ENCODE measurements at regions not wholly inside any gene's neighbourhood (a gene's known extent, or its start where the extent isn't known, plus 50 kb on each side); places are given as distances from the start of the nearest gene placed in this dataset.

DNA sequence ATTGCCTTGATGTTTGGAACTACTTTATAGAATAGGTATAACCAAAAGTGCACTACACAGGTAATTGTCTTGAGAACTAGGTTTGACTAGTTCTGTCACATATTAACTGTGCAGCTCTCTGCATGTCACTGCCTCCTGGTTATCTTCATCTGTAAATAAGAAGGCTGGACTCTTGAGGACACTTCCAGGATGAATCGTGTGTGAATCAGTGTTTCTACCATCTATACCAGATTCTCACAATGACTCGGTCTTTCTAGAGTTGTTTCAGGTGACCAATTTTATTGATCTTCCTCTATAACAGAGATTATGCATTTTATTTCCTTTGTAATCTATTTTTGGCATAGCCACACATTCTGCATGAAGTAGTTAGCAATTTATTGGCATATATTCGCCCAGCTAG lies 1181.0 kb upstream of the TENM4 start:
- no peaks in the 10 kb centered on the region for H3K36me3 ChIP-seq
- no peak overlapping the region for H3K27ac ChIP-seq
- WGBS, 4 donors = 50 to 69% (median 66%) methylated on average over 3 of the region's 3 CpGs
- ATAC-seq = no peak
- no peak overlapping the region for H3K4me3 ChIP-seq
- intact Hi-C loops (cut with DNase I) = no loop called here
- H3K9me3 ChIP-seq = no peaks in the 10 kb centered on the region
- no peaks in the 10 kb centered on the region for H3K4me1 ChIP-seq
- DNase-seq = no peak
- no peaks in the 10 kb centered on the region for H3K27me3 ChIP-seq
- TF ChIP-seq, protein P1, sequence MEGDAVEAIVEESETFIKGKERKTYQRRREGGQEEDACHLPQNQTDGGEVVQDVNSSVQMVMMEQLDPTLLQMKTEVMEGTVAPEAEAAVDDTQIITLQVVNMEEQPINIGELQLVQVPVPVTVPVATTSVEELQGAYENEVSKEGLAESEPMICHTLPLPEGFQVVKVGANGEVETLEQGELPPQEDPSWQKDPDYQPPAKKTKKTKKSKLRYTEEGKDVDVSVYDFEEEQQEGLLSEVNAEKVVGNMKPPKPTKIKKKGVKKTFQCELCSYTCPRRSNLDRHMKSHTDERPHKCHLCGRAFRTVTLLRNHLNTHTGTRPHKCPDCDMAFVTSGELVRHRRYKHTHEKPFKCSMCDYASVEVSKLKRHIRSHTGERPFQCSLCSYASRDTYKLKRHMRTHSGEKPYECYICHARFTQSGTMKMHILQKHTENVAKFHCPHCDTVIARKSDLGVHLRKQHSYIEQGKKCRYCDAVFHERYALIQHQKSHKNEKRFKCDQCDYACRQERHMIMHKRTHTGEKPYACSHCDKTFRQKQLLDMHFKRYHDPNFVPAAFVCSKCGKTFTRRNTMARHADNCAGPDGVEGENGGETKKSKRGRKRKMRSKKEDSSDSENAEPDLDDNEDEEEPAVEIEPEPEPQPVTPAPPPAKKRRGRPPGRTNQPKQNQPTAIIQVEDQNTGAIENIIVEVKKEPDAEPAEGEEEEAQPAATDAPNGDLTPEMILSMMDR (IDR thresholded peaks at IDR 0.05) = no peak
- no peak for TF ChIP-seq POLR2A (IDR thresholded peaks at IDR 0.05)

DNA sequence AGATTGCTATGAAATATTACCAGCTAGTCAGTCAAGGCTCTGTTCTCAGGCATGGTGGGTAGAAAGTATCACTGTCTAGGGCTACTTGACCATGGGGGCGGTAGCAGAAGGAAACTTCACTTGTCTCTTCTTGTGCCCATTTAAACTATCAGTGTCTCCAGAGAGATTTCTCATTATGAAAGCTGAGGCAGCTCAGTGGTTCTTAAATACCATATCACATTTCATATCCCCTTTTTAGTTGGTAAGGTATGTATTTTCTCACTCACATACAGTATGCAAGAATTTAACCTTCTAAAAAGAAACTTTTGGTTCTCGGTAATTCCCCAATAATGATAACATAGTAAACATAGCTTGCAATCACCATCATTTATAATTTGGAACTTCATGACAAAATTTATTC lies 1180.0 kb upstream of the TENM4 start:
- Histone ChIP-seq H3K9me3 (no peaks in the 10 kb centered on the region), H3K27me3 (no peaks in the 10 kb centered on the region), H3K36me3 (no peaks in the 10 kb centered on the region), H3K27ac (no peak overlapping the region), H3K4me3 (no peak overlapping the region), H3K4me1 (no peaks in the 10 kb centered on the region)
- DNase-seq = no peak
- TF ChIP-seq, protein P1 (IDR thresholded peaks at IDR 0.05) = no peak
- TF ChIP-seq POLR2A (IDR thresholded peaks at IDR 0.05) = no peak
- no peak for ATAC-seq
- intact Hi-C loops (cut with DNase I) = no loop called here
- 90 to 96% (median 93%) methylated on average over 2 of the region's 2 CpGs for WGBS, 4 donors

DNA sequence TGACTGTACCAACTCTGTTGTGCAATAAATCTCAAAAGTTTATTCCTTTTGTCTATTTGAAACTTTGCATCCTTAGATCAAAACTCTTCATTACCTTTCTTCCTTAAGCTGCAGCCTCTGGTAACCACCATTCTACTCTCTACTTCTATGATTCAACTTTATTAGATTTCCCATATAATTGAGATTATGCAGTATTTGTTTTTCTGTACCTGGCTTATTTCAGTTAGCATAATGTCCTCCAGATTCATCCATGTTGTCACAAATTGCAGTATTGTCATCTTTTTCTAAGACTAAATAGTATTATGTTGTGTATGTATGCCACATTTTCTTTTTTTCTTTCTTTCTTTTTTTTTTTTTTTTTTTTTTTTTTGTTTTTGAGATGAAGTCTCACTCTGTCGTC lies 1176.3 kb upstream of the TENM4 start:
- TF ChIP-seq, protein P1 (IDR thresholded peaks at IDR 0.05) = no peak
- WGBS, 4 donors = 88 to 96% (median 91%) methylated on average over 1 of the region's 1 CpG
- H3K36me3 ChIP-seq = no peaks in the 10 kb centered on the region
- H3K4me3 ChIP-seq = no peak overlapping the region
- no peak for ATAC-seq
- no peak for DNase-seq
- no peak overlapping the region for H3K27ac ChIP-seq
- H3K27me3 ChIP-seq = no peaks in the 10 kb centered on the region
- H3K9me3 ChIP-seq = peaks cover 0 to 6% (median 0%) of the 10 kb centered on the region in 12 donors
- no peaks in the 10 kb centered on the region for H3K4me1 ChIP-seq
- intact Hi-C loops (cut with DNase I) = no loop called here

DNA sequence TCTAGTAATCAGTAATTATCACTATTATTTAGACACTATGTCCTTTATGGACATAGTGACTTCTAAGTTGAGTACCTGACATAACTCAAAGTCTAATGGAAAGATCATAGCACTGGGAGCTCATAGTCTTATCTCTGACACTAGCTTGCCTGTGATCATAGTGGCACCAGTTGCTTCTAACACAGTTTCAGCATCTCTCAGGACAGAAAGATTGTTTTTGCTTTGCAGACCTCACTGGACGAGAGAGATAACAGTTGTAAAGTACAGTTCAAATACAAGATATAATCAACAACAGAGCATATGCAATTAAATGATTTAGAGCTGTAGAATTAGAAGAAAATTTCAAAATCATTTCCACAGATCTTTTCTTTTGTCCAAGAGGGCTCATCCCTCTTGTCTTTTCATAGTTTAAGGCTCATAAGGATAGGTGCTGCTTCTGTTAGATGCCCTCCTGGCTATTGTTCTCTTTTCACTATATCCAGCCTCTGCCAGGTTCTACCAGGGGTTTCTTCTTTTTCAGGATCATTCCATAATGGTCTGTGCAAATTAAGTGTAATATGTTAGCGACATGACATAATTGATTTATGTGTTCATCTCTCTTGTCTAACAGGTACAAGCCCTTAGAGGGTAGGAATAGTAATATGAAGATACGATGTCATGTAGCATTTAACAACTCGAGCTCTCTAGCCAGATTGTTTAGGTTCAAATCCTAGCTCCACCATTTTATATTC lies 1175.4 kb upstream of the TENM4 start:
- 75 to 80% (median 77%) methylated on average over 4 of the region's 4 CpGs for WGBS, 4 donors
- Histone ChIP-seq H3K4me3 (no peak overlapping the region), H3K27me3 (no peaks in the 10 kb centered on the region), H3K9me3 (peaks cover 0 to 6% (median 0%) of the 10 kb centered on the region in 12 donors), H3K36me3 (no peaks in the 10 kb centered on the region), H3K27ac (no peak overlapping the region), H3K4me1 (no peaks in the 10 kb centered on the region)
- intact Hi-C loops (cut with DNase I) = no loop called here
- TF ChIP-seq, protein P1 (IDR thresholded peaks at IDR 0.05) = no peak
- no peak for TF ChIP-seq POLR2A (IDR thresholded peaks at IDR 0.05)
- no peak for ATAC-seq
- no peak for DNase-seq

Measured in heart left ventricle (tissue), 16 donors.